Breast epithelium (tissue), 4 donors: ENCODE measurements at regions not wholly inside any gene's neighbourhood (a gene's known extent, or its start where the extent isn't known, plus 50 kb on each side); places are given as distances from the start of the nearest gene placed in this dataset.
A peak's percentile ranks its signal among the peaks of the same experiment; 100 is the strongest.

Experiments
- DNase-seq, 2 donors: peaks; one replicate each; pipeline ENCODE4 v3.0.0-alpha.2; 2019; ENCODE audit warnings: low spot score in 2 of 2
- H3K27ac ChIP-seq, 2 donors: fragments of 200-600 bp; sonication (generic) in 1 of 2; one replicate each; pipeline ENCODE4 v1.5.1; 2016 to 2019; ENCODE audit warnings: mild to moderate bottlenecking in 1 of 2
- H3K27me3 ChIP-seq, 2 donors: fragments of 200-600 bp; sonication (generic) in 1 of 2; one replicate each; pipeline versions ENCODE4 v1.5.1 to v1.6.0; 2017 to 2019; ENCODE audit warnings: control low read depth in 1 of 2, mild to moderate bottlenecking in 1 of 2
- H3K36me3 ChIP-seq: fragments of 200-600 bp; one replicate; pipeline ENCODE4 v1.5.1; 2019
- H3K4me1 ChIP-seq, 2 donors: fragments of 200-600 bp; sonication (generic); one replicate each; pipeline ENCODE4 v1.5.1; 2016 to 2019; ENCODE audit warnings: control low read depth in 1 of 2
- H3K4me3 ChIP-seq, 3 donors: fragments of 200-600 bp; sonication (generic); 1 replicate in 2 of 3; 2 replicates in 1 of 3; pipeline ENCODE4 v1.5.1; 2016 to 2019; ENCODE audit warnings: mild to moderate bottlenecking in 3 of 3, moderate library complexity in 2 of 3
- H3K9me3 ChIP-seq, 2 donors: fragments of 200-600 bp; sonication (generic) in 1 of 2; one replicate each; pipeline ENCODE4 v1.5.1; 2016 to 2019; ENCODE audit warnings: control low read depth in 1 of 2
- CTCF ChIP-seq, 3 donors: fragments of 450-650 bp; IDR thresholded peaks; one replicate each; pipeline ENCODE4 v1.5.1; 2016 to 2017; ENCODE audit warnings: antibody characterized with exemption in 3 of 3, mild to moderate bottlenecking in 3 of 3, moderate library complexity in 3 of 3
- POLR2A ChIP-seq: fragments of 450-650 bp; IDR thresholded peaks from one replicate; pipeline ENCODE4 v1.6.1; 2016; ENCODE audit warnings: antibody characterized with exemption, mild to moderate bottlenecking, moderate library complexity
- POLR2AphosphoS5 ChIP-seq, 3 donors: sonication (generic); formaldehyde crosslinking; IDR thresholded peaks; one replicate each; pipeline ENCODE4 v1.6.1; 2017; ENCODE audit warnings: antibody characterized with exemption in 3 of 3
- intact Hi-C: fragments of 100-400 bp; cut with DNase I; formaldehyde crosslinking; loops from one replicate; pipeline ENCODE4 v1.15.1; 2023; ENCODE audit warnings: low total_unique reads

GRCh38 chr14:71720978-71721624 lies 211.1 kb upstream of the RGS6 start:
- Histone ChIP-seq H3K4me3 (no peak overlapping the region), H3K4me1 (peaks cover 0 to 6% of the 10 kb centered on the region in 2 donors), H3K27me3 (no peaks in the 10 kb centered on the region), H3K27ac (no peak overlapping the region), H3K9me3 (no peaks in the 10 kb centered on the region), H3K36me3 (no peaks in the 10 kb centered on the region)
- intact Hi-C loops: no loop called here
- no peak for DNase-seq
- no peak for TF ChIP-seq POLR2AphosphoS5 (IDR thresholded peaks at IDR 0.05)
- no peak for TF ChIP-seq POLR2A
- peak in 1 of 3 donors; percentile 17 for TF ChIP-seq CTCF (IDR thresholded peaks at IDR 0.05)

GRCh38 chr14:71721791-71722190 lies 210.4 kb upstream of the RGS6 start:
- H3K4me3 ChIP-seq: no peak overlapping the region
- H3K9me3 ChIP-seq: no peaks in the 10 kb centered on the region
- intact Hi-C loops: no loop called here
- TF ChIP-seq CTCF (IDR thresholded peaks at IDR 0.05) (no peak), POLR2A (no peak), POLR2AphosphoS5 (IDR thresholded peaks at IDR 0.05) (no peak)
- peaks cover 0 to 6% of the 10 kb centered on the region in 2 donors for H3K4me1 ChIP-seq
- no peaks in the 10 kb centered on the region for H3K27me3 ChIP-seq
- DNase-seq: no peak
- no peaks in the 10 kb centered on the region for H3K36me3 ChIP-seq
- no peak overlapping the region for H3K27ac ChIP-seq

- Histone ChIP-seq H3K9me3 (no peaks in the 10 kb centered on the region), H3K4me1 (peaks cover 0 to 6% of the 10 kb centered on the region in 2 donors), H3K4me3 (no peak overlapping the region), H3K27ac (no peak overlapping the region), H3K27me3 (no peaks in the 10 kb centered on the region), H3K36me3 (no peaks in the 10 kb centered on the region)
- no peak for DNase-seq
- TF ChIP-seq POLR2AphosphoS5 (IDR thresholded peaks at IDR 0.05): no peak
- no peak for TF ChIP-seq CTCF (IDR thresholded peaks at IDR 0.05)
- no peak for TF ChIP-seq POLR2A
- intact Hi-C loops: no loop called here
These were observed 209.3 kb upstream of the RGS6 start for GRCh38 chr14:71722885-71723284.

GRCh38 chr14:71725922-71726579 lies 206.2 kb upstream of the RGS6 start:
- H3K27ac ChIP-seq: peak overlapping the region; percentile 62 to 82
- intact Hi-C loops: loop anchor here (1.0 kb wide), 1 partner anchor 37 kb away; no protein-coding TSS in a partner anchor

More at GRCh38 chr14:71725922-71726579, 206.2 kb upstream of the RGS6 start:
- no peaks in the 10 kb centered on the region for H3K27me3 ChIP-seq
- no peaks in the 10 kb centered on the region for H3K9me3 ChIP-seq
- H3K4me1 ChIP-seq: peaks cover 0 to 6% of the 10 kb centered on the region in 2 donors
- DNase-seq: no peak
- H3K36me3 ChIP-seq: no peaks in the 10 kb centered on the region
- TF ChIP-seq CTCF (IDR thresholded peaks at IDR 0.05) (no peak), POLR2AphosphoS5 (IDR thresholded peaks at IDR 0.05) (no peak), POLR2A (no peak)
- no peak overlapping the region for H3K4me3 ChIP-seq
